ENCODE measurements at regions not wholly inside any gene's neighbourhood (a gene's known extent, or its start where the extent isn't known, plus 50 kb on each side); places are given as distances from the start of the nearest gene placed in this dataset.

GRCh38 chr2:120580709-120581108 is 155.0 kb upstream of the GLI2 start:
- no peak overlapping the region for H3K4me3 Mint-ChIP-seq
- TF ChIP-seq CREB1 (CRISPR knock-in tag; IDR thresholded peaks at IDR 0.05; ENCODE audit: low read depth) (no peak), ZNF331 (CRISPR knock-in tag; IDR thresholded peaks at IDR 0.05; ENCODE audit: low read depth) (no peak), NANOG (IDR thresholded peaks at IDR 0.05; ENCODE audit: borderline replicate concordance) (no peak), CTCF (conservative IDR thresholded peaks at IDR 0.05; ENCODE audit: low read depth in 2 of 2) (no peak), POLR2AphosphoS5 (IDR thresholded peaks at IDR 0.05; ENCODE audit: low read depth) (no peak), EZH2 (IDR thresholded peaks at IDR 0.05; ENCODE audit: low read depth, unreplicated experiment) (no peak), STAT1 (IDR thresholded peaks at IDR 0.05; ENCODE audit: unreplicated experiment) (no peak), REST (IDR thresholded peaks at IDR 0.05; ENCODE audit: unreplicated experiment) (no peak), EZH2phosphoT487 (IDR thresholded peaks at IDR 0.05; ENCODE audit: unreplicated experiment) (no peak), ZNF114 (CRISPR knock-in tag; IDR thresholded peaks at IDR 0.05) (no peak)
- TF ChIP-seq, protein P1, sequence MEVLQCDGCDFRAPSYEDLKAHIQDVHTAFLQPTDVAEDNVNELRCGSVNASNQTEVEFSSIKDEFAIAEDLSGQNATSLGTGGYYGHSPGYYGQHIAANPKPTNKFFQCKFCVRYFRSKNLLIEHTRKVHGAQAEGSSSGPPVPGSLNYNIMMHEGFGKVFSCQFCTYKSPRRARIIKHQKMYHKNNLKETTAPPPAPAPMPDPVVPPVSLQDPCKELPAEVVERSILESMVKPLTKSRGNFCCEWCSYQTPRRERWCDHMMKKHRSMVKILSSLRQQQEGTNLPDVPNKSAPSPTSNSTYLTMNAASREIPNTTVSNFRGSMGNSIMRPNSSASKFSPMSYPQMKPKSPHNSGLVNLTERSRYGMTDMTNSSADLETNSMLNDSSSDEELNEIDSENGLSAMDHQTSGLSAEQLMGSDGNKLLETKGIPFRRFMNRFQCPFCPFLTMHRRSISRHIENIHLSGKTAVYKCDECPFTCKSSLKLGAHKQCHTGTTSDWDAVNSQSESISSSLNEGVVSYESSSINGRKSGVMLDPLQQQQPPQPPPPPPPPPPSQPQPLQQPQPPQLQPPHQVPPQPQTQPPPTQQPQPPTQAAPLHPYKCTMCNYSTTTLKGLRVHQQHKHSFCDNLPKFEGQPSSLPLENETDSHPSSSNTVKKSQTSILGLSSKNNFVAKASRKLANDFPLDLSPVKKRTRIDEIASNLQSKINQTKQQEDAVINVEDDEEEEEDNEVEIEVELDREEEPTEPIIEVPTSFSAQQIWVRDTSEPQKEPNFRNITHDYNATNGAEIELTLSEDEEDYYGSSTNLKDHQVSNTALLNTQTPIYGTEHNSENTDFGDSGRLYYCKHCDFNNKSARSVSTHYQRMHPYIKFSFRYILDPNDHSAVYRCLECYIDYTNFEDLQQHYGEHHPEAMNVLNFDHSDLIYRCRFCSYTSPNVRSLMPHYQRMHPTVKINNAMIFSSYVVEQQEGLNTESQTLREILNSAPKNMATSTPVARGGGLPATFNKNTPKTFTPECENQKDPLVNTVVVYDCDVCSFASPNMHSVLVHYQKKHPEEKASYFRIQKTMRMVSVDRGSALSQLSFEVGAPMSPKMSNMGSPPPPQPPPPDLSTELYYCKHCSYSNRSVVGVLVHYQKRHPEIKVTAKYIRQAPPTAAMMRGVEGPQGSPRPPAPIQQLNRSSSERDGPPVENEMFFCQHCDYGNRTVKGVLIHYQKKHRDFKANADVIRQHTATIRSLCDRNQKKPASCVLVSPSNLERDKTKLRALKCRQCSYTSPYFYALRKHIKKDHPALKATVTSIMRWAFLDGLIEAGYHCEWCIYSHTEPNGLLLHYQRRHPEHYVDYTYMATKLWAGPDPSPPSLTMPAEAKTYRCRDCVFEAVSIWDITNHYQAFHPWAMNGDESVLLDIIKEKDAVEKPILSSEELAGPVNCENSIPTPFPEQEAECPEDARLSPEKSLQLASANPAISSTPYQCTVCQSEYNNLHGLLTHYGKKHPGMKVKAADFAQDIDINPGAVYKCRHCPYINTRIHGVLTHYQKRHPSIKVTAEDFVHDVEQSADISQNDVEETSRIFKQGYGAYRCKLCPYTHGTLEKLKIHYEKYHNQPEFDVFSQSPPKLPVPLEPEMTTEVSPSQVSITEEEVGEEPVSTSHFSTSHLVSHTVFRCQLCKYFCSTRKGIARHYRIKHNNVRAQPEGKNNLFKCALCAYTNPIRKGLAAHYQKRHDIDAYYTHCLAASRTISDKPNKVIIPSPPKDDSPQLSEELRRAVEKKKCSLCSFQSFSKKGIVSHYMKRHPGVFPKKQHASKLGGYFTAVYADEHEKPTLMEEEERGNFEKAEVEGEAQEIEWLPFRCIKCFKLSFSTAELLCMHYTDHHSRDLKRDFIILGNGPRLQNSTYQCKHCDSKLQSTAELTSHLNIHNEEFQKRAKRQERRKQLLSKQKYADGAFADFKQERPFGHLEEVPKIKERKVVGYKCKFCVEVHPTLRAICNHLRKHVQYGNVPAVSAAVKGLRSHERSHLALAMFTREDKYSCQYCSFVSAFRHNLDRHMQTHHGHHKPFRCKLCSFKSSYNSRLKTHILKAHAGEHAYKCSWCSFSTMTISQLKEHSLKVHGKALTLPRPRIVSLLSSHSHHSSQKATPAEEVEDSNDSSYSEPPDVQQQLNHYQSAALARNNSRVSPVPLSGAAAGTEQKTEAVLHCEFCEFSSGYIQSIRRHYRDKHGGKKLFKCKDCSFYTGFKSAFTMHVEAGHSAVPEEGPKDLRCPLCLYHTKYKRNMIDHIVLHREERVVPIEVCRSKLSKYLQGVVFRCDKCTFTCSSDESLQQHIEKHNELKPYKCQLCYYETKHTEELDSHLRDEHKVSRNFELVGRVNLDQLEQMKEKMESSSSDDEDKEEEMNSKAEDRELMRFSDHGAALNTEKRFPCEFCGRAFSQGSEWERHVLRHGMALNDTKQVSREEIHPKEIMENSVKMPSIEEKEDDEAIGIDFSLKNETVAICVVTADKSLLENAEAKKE (CRISPR knock-in tag; IDR thresholded peaks at IDR 0.05) = no peak
- no peak for DNase-seq (ENCODE audit: low spot score)

More at GRCh38 chr2:120580709-120581108, 155.0 kb upstream of the GLI2 start:
- Histone ChIP-seq H3K27ac (ENCODE audit: low read depth) (no peak overlapping the region), H3K36me3 (ENCODE audit: insufficient read depth) (no peaks in the 10 kb centered on the region), H3K79me2 (replicated peaks; ENCODE audit: insufficient read depth) (no peaks in the 10 kb centered on the region), H3K9me2 (ENCODE audit: insufficient read depth) (no peaks in the 10 kb centered on the region), H3K4me3 (no peak overlapping the region), H3K4me1 (ENCODE audit: insufficient read depth) (peaks cover 7% of the 10 kb centered on the region; the same call in 1 of the 2 replicates), H3K27me3 (ENCODE audit: insufficient read depth) (peaks cover 56% of the 10 kb centered on the region), H4K20me1 (replicated peaks; ENCODE audit: insufficient read depth) (no peaks in the 10 kb centered on the region), H3K4me2 (no peak overlapping the region), H3F3A (replicated peaks; ENCODE audit: low read depth) (no peaks in the 10 kb centered on the region), H2AFZ (no peak overlapping the region)
- Mint-ChIP-seq H3K27ac (no peak overlapping the region), H3K4me1 (peaks cover 18% of the 10 kb centered on the region), H3K36me3 (ENCODE audit: low read depth) (no peaks in the 10 kb centered on the region), H3K9me3 (no peaks in the 10 kb centered on the region), H3K27me3 (ENCODE audit: insufficient read depth, low read depth, poor library complexity) (peaks cover 51% of the 10 kb centered on the region)
- no peak for ATAC-seq
